Smooth muscle cell (in vitro differentiated cells): ENCODE measurements at regions not wholly inside any gene's neighbourhood (a gene's known extent, or its start where the extent isn't known, plus 50 kb on each side); places are given as distances from the start of the nearest gene placed in this dataset.

Experiments used
- DNase-seq: peaks from one replicate; lab custom pipeline; 2025; ENCODE audit not compliant: unreplicated experiment; lab: John Stamatoyannopoulos, UW
- H2AFZ ChIP-seq: fragments of 200-600 bp; sonication (generic); 2 replicates; pipeline ENCODE4 v1.6.0; 2016; ENCODE audit warnings: antibody characterized with exemption, low read depth, mild to moderate bottlenecking
- H3F3A ChIP-seq: fragments of 200-600 bp; sonication (generic); 2 replicates; pipeline ENCODE4 v1.6.0; 2017; ENCODE audit warnings: antibody characterized with exemption, low read depth
- H3K27ac ChIP-seq: fragments of 200-600 bp; sonication (generic); 2 replicates; pipeline ENCODE4 v1.5.1; 2016; ENCODE audit warnings: low read depth, mild to moderate bottlenecking
- H3K27me3 ChIP-seq: fragments of 200-600 bp; sonication (generic); 2 replicates; pipeline ENCODE4 v1.6.1; 2016; ENCODE audit warnings: low read depth, mild to moderate bottlenecking
- H3K36me3 ChIP-seq: fragments of 200-600 bp; sonication (generic); 2 replicates; pipeline ENCODE4 v1.5.1; 2016; ENCODE audit warnings: low read depth
- H3K4me1 ChIP-seq: fragments of 200-600 bp; sonication (generic); 2 replicates; pipeline ENCODE4 v1.5.1; 2016; ENCODE audit warnings: low read depth
- H3K4me2 ChIP-seq: fragments of 200-600 bp; sonication (generic); 2 replicates; pipeline ENCODE4 v1.6.0; 2016; ENCODE audit warnings: mild to moderate bottlenecking
- H3K4me3 ChIP-seq: fragments of 200-600 bp; sonication (generic); 2 replicates; pipeline ENCODE4 v1.5.1; 2016; ENCODE audit warnings: mild to moderate bottlenecking
- H3K79me2 ChIP-seq: fragments of 200-600 bp; sonication (generic); 2 replicates; pipeline ENCODE4 v1.6.0; 2016; ENCODE audit warnings: low read depth, mild to moderate bottlenecking
- H3K9ac ChIP-seq: fragments of 200-600 bp; sonication (generic); 2 replicates; pipeline ENCODE4 v1.6.0; 2016; ENCODE audit warnings: low read depth
- H3K9me3 ChIP-seq: fragments of 200-600 bp; sonication (generic); replicated peaks from 2 replicates; pipeline ENCODE4 v1.5.1; 2016; ENCODE audit warnings: low read depth
- H4K20me1 ChIP-seq: fragments of 200-600 bp; sonication (generic); 2 replicates; pipeline ENCODE4 v1.6.0; 2016; ENCODE audit warnings: low read depth
- CTCF ChIP-seq: fragments of 200-600 bp; sonication (generic); IDR thresholded peaks from 2 replicates; pipeline ENCODE4 v1.5.1; 2017; ENCODE audit warnings: borderline replicate concordance, mild to moderate bottlenecking, antibody characterized with exemption; ENCODE audit not compliant: insufficient read depth, poor library complexity, severe bottlenecking
- WGBS: methylation state at CpG from one replicate; pipeline ENCODE4 v1.1.7; 2016; ENCODE audit warnings: low lambda C conversion rate; 5-methylcytosine and 5-hydroxymethylcytosine counted together

- Histone ChIP-seq H3F3A (no peaks in the 10 kb centered on the region), H3K27me3 (no peaks in the 10 kb centered on the region), H3K27ac (no peak overlapping the region), H3K9me3 (no peaks in the 10 kb centered on the region), H3K79me2 (no peaks in the 10 kb centered on the region), H3K4me3 (no peak overlapping the region), H3K4me2 (no peak overlapping the region), H3K9ac (no peak overlapping the region), H3K36me3 (no peaks in the 10 kb centered on the region), H2AFZ (no peak overlapping the region), H3K4me1 (no peaks in the 10 kb centered on the region), H4K20me1 (no peaks in the 10 kb centered on the region)
- TF ChIP-seq CTCF = no peak
- no peak for DNase-seq
- 74% methylated on average over 16 of the region's 16 CpGs for WGBS
Observed at GRCh38 chr22:49207008-49208003, 620.4 kb downstream of the BRD1 start.

- Histone ChIP-seq H3K36me3 (no peaks in the 10 kb centered on the region), H3K27ac (no peak overlapping the region), H3K9ac (no peak overlapping the region), H3K79me2 (no peaks in the 10 kb centered on the region), H2AFZ (no peak overlapping the region), H3K4me2 (no peak overlapping the region), H3K4me1 (no peaks in the 10 kb centered on the region), H4K20me1 (no peaks in the 10 kb centered on the region), H3F3A (no peaks in the 10 kb centered on the region), H3K9me3 (no peaks in the 10 kb centered on the region), H3K27me3 (no peaks in the 10 kb centered on the region), H3K4me3 (no peak overlapping the region)
- DNase-seq = no peak
- TF ChIP-seq CTCF = no peak
- 92% methylated on average over 12 of the region's 12 CpGs for WGBS
Observed at GRCh38 chr22:49206281-49206680, 621.4 kb downstream of the BRD1 start.

- no peak for DNase-seq
- 75% methylated on average over 5 of the region's 5 CpGs for WGBS
- Histone ChIP-seq H3K9ac (no peak overlapping the region), H4K20me1 (no peaks in the 10 kb centered on the region), H3K4me3 (no peak overlapping the region), H3K9me3 (no peaks in the 10 kb centered on the region), H3K4me1 (no peaks in the 10 kb centered on the region), H3K27ac (no peak overlapping the region), H3F3A (no peaks in the 10 kb centered on the region), H3K4me2 (no peak overlapping the region), H3K36me3 (no peaks in the 10 kb centered on the region), H3K79me2 (no peaks in the 10 kb centered on the region), H2AFZ (no peak overlapping the region), H3K27me3 (no peaks in the 10 kb centered on the region)
- TF ChIP-seq CTCF = no peak
Observed at GRCh38 chr22:49205483-49205800, 622.2 kb downstream of the BRD1 start.
